ENCODE measurements at regions not wholly inside any gene's neighbourhood (a gene's known extent, or its start where the extent isn't known, plus 50 kb on each side); places are given as distances from the start of the nearest gene placed in this dataset.
"Not testable (repeated sequence)": the region's sequence is repeated elsewhere in the genome, so short reads cannot be mapped to it uniquely, and the experiment has no call there.

GRCh38 chr7:121752706-121753105 lies 120.3 kb upstream of the PTPRZ1 start:
- DNase-seq (ENCODE audit: low read depth, low spot score) = no peak
- no peak overlapping the region for H3K4me3 ChIP-seq (ENCODE audit: low read length)

- DNase-seq (ENCODE audit: low read depth, low spot score) = no peak
- no peak overlapping the region for H3K4me3 ChIP-seq (ENCODE audit: low read length)
Observed at GRCh38 chr7:121748546-121748945, 124.4 kb upstream of the PTPRZ1 start.

- no peak for DNase-seq (ENCODE audit: low read depth, low spot score)
Observed at GRCh38 chr7:121745856-121746255, 127.1 kb upstream of the PTPRZ1 start.

GRCh38 chr7:121744877-121745276 lies 128.1 kb upstream of the PTPRZ1 start:
- DNase-seq (ENCODE audit: low read depth, low spot score) = no peak
- H3K4me3 ChIP-seq (ENCODE audit: low read length) = no peak overlapping the region

More at GRCh38 chr7:121745856-121746255, 127.1 kb upstream of the PTPRZ1 start:
- H3K4me3 ChIP-seq (ENCODE audit: low read length) = no peak overlapping the region

- DNase-seq (ENCODE audit: low read depth, low spot score) = no peak
- no peak overlapping the region for H3K4me3 ChIP-seq (ENCODE audit: low read length)
Observed at GRCh38 chr7:121744319-121744718, 128.6 kb upstream of the PTPRZ1 start.

GRCh38 chr7:121741896-121742295 lies 131.1 kb upstream of the PTPRZ1 start:
- no peak for DNase-seq (ENCODE audit: low read depth, low spot score)

GRCh38 chr7:121739465-121739864 lies 133.5 kb upstream of the PTPRZ1 start:
- no peak overlapping the region for H3K4me3 ChIP-seq (ENCODE audit: low read length)
- DNase-seq (ENCODE audit: low read depth, low spot score) = no peak

More at GRCh38 chr7:121741896-121742295, 131.1 kb upstream of the PTPRZ1 start:
- H3K4me3 ChIP-seq (ENCODE audit: low read length) = no peak overlapping the region

- no peak for DNase-seq (ENCODE audit: low read depth, low spot score)
- H3K4me3 ChIP-seq (ENCODE audit: low read length) = no peak overlapping the region
Observed at GRCh38 chr7:121730869-121731268, 142.1 kb upstream of the PTPRZ1 start.

- no peak for DNase-seq (ENCODE audit: low read depth, low spot score)
- no peak overlapping the region for H3K4me3 ChIP-seq (ENCODE audit: low read length)
Observed at GRCh38 chr7:121714559-121715303, 158.2 kb upstream of the PTPRZ1 start.

GRCh38 chr7:121712961-121713360 lies 160.0 kb upstream of the PTPRZ1 start:
- not testable (repeated sequence) for H3K4me3 ChIP-seq (ENCODE audit: low read length); DNase-seq (ENCODE audit: low read depth, low spot score)

GRCh38 chr7:121697731-121698316 lies 175.1 kb upstream of the PTPRZ1 start:
- no peak for DNase-seq (ENCODE audit: low read depth, low spot score)
- no peak overlapping the region for H3K4me3 ChIP-seq (ENCODE audit: low read length)

- no peak for DNase-seq (ENCODE audit: low read depth, low spot score)
Observed at GRCh38 chr7:121696954-121697353, 176.0 kb upstream of the PTPRZ1 start.

GRCh38 chr7:121689749-121690148 lies 183.2 kb upstream of the PTPRZ1 start:
- no peak for DNase-seq (ENCODE audit: low read depth, low spot score)
- no peak overlapping the region for H3K4me3 ChIP-seq (ENCODE audit: low read length)

More at GRCh38 chr7:121696954-121697353, 176.0 kb upstream of the PTPRZ1 start:
- H3K4me3 ChIP-seq (ENCODE audit: low read length) = no peak overlapping the region

GRCh38 chr7:121681700-121682099 lies 191.3 kb upstream of the PTPRZ1 start:
- no peak overlapping the region for H3K4me3 ChIP-seq (ENCODE audit: low read length)
- no peak for DNase-seq (ENCODE audit: low read depth, low spot score)

- no peak for DNase-seq (ENCODE audit: low read depth, low spot score)
- no peak overlapping the region for H3K4me3 ChIP-seq (ENCODE audit: low read length)
Observed at GRCh38 chr7:121676168-121676567, 196.8 kb upstream of the PTPRZ1 start.

- DNase-seq (ENCODE audit: low read depth, low spot score); H3K4me3 ChIP-seq (ENCODE audit: low read length): not testable (repeated sequence)
Observed at GRCh38 chr7:121674455-121674854, 198.5 kb upstream of the PTPRZ1 start.

- no peak for DNase-seq (ENCODE audit: low read depth, low spot score)
- H3K4me3 ChIP-seq (ENCODE audit: low read length) = no peak overlapping the region
Observed at GRCh38 chr7:121669144-121669543, 203.8 kb upstream of the PTPRZ1 start.

- no peak overlapping the region for H3K4me3 ChIP-seq (ENCODE audit: low read length)
- DNase-seq (ENCODE audit: low read depth, low spot score) = no peak
Observed at GRCh38 chr7:121666306-121666705, 206.7 kb upstream of the PTPRZ1 start.

- DNase-seq (ENCODE audit: low read depth, low spot score) = no peak
- no peak overlapping the region for H3K4me3 ChIP-seq (ENCODE audit: low read length)
Observed at GRCh38 chr7:121643320-121643719, 229.6 kb upstream of the PTPRZ1 start.

GRCh38 chr7:121639705-121640104 lies 233.3 kb upstream of the PTPRZ1 start:
- no peak for DNase-seq (ENCODE audit: low read depth, low spot score)
- no peak overlapping the region for H3K4me3 ChIP-seq (ENCODE audit: low read length)

- H3K4me3 ChIP-seq (ENCODE audit: low read length) = no peak overlapping the region
- no peak for DNase-seq (ENCODE audit: low read depth, low spot score)
Observed at GRCh38 chr7:121638286-121638685, 234.7 kb upstream of the PTPRZ1 start.

Measured in Jurkat, Clone E6-1 (cell line).